H1 (cell line): ENCODE measurements at regions not wholly inside any gene's neighbourhood (a gene's known extent, or its start where the extent isn't known, plus 50 kb on each side); places are given as distances from the start of the nearest gene placed in this dataset.

Experiments
- CTCF ChIA-PET: fragments of 300-600 bp; sonication (Branson Sonifier 250); formaldehyde crosslinking; loops from one replicate; lab custom pipeline; 2021; ENCODE audit not compliant: partially characterized antibody; lab: Charles Lee
- POLR2A ChIA-PET: fragments of 300-600 bp; sonication (Branson Sonifier 250); formaldehyde crosslinking; loops from one replicate; lab custom pipeline; 2021; ENCODE audit warnings: inconsistent platforms; ENCODE audit not compliant: partially characterized antibody; lab: Charles Lee
- DNase-seq, 2 experiments: peaks; one replicate each; pipeline versions ENCODE4 v3.0.0 to v3.0.0-alpha.2; 2010 to 2022; ENCODE audit warnings: low spot score in 2 of 2, low read depth in 1 of 2, mixed read lengths in 1 of 2
- FAIRE-seq: peaks from 2 replicates; lab custom pipeline; 2011; peaks lifted over from hg19 to GRCh38; lab: Jason Lieb, UNC
- H2AFZ ChIP-seq: 2 replicates; pipeline ENCODE4 v1.8.1; 2012; ENCODE audit warnings: low read length, inconsistent platforms
- H2AK5ac ChIP-seq: 2 replicates; pipeline ENCODE4 v1.6.1; 2013; ENCODE audit warnings: low read depth, low read length
- H2BK120ac ChIP-seq: replicated peaks from 2 replicates; pipeline ENCODE3; 2013; ENCODE audit warnings: low read depth, low read length, inconsistent platforms
- H2BK12ac ChIP-seq: 2 replicates; pipeline ENCODE4 v1.6.1; 2013; ENCODE audit warnings: low read depth, low read length
- H2BK15ac ChIP-seq: 2 replicates; pipeline ENCODE4 v1.6.1; 2013; ENCODE audit warnings: low read length
- H2BK20ac ChIP-seq: 2 replicates; pipeline ENCODE4 v1.6.1; 2013; ENCODE audit warnings: low read length
- H2BK5ac ChIP-seq: 2 replicates; pipeline ENCODE4 v1.6.1; 2013; ENCODE audit warnings: low read depth, low read length
- H3K14ac ChIP-seq: 2 replicates; pipeline ENCODE4 v1.6.1; 2013; ENCODE audit warnings: inconsistent platforms; ENCODE audit not compliant: insufficient read length
- H3K18ac ChIP-seq: 2 replicates; pipeline ENCODE4 v1.6.1; 2013; ENCODE audit warnings: low read length; ENCODE audit errors: extremely low read depth
- H3K23ac ChIP-seq: 2 replicates; pipeline ENCODE4 v1.6.1; 2013; ENCODE audit warnings: inconsistent platforms; ENCODE audit not compliant: insufficient read length
- H3K23me2 ChIP-seq: 2 replicates; pipeline ENCODE4 v1.6.1; 2013; ENCODE audit warnings: low read depth, low read length
- H3K27ac ChIP-seq: 2 replicates; pipeline ENCODE4 v1.6.1; 2011; ENCODE audit warnings: low read depth, low read length, inconsistent platforms
- H3K27me3 ChIP-seq, 4 experiments: replicated peaks in 1 of 4; 1 replicate in 1 of 4; 2 replicates in 3 of 4; pipeline versions ENCODE4 v1.6.1 to v1.8.1; 2011 to 2013; ENCODE audit warnings: low read length in 3 of 4, mild to moderate bottlenecking in 3 of 4, inconsistent platforms in 2 of 4, mixed read lengths in 2 of 4, moderate library complexity in 1 of 4; ENCODE audit not compliant: control insufficient read depth in 3 of 4, insufficient read depth in 3 of 4; ENCODE audit errors: extremely low read depth in 1 of 4
- H3K36me3 ChIP-seq, 4 experiments: 2 replicates each; pipeline versions ENCODE4 v1.6.1 to v1.8.1; 2011 to 2013; ENCODE audit warnings: mild to moderate bottlenecking in 4 of 4, low read length in 3 of 4, moderate library complexity in 2 of 4, control low read depth in 1 of 4, inconsistent platforms in 1 of 4; ENCODE audit not compliant: insufficient read depth in 4 of 4, control insufficient read depth in 2 of 4
- H3K4ac ChIP-seq: replicated peaks from 2 replicates; pipeline ENCODE3; 2013; ENCODE audit warnings: low read length, low read depth, mixed read lengths, inconsistent platforms; ENCODE audit not compliant: insufficient read length
- H3K4me1 ChIP-seq, 4 experiments: replicated peaks in 1 of 4; 1 replicate in 1 of 4; 2 replicates in 3 of 4; pipeline versions ENCODE4 v1.6.1 to v1.8.1; 2011 to 2013; ENCODE audit warnings: low read length in 3 of 4, inconsistent platforms in 2 of 4, mixed read lengths in 1 of 4; ENCODE audit not compliant: insufficient read depth in 4 of 4, control insufficient read depth in 3 of 4
- H3K4me2 ChIP-seq, 2 experiments: 2 replicates each; pipeline versions ENCODE4 v1.6.1 to v1.8.1; 2011 to 2013; ENCODE audit warnings: low read depth in 2 of 2, low read length in 2 of 2, control low read depth in 1 of 2, inconsistent platforms in 1 of 2, mild to moderate bottlenecking in 1 of 2; ENCODE audit not compliant: insufficient read depth in 1 of 2
- H3K4me3 ChIP-seq, 4 experiments: fragments of 200-600, 300-600 bp in 1 of 4; sonication (generic), shearing (Covaris generic), sonication (Bioruptor Twin) in 1 of 4; 2 replicates each; pipeline versions ENCODE4 v1.5.1 to v1.8.1; 2011 to 2016; ENCODE audit warnings: low read length in 4 of 4, low read depth in 3 of 4, control low read depth in 2 of 4, inconsistent platforms in 2 of 4, mild to moderate bottlenecking in 2 of 4, mixed read lengths in 1 of 4, moderate library complexity in 1 of 4; ENCODE audit not compliant: insufficient read depth in 2 of 4; ENCODE audit errors: extremely low read depth in 1 of 4
- H3K56ac ChIP-seq: replicated peaks from 2 replicates; pipeline ENCODE3; 2013; ENCODE audit warnings: low read depth, mild to moderate bottlenecking, mixed read lengths, low read length, inconsistent platforms; ENCODE audit not compliant: insufficient read length
- H3K79me1 ChIP-seq: 2 replicates; pipeline ENCODE4 v1.6.1; 2013; ENCODE audit warnings: low read depth, low read length, control low read depth
- H3K79me2 ChIP-seq, 2 experiments: 2 replicates each; pipeline versions ENCODE4 v1.6.1 to v1.8.1; 2012 to 2013; ENCODE audit warnings: low read length in 2 of 2, mild to moderate bottlenecking in 2 of 2, inconsistent platforms in 1 of 2; ENCODE audit not compliant: insufficient read depth in 2 of 2, control insufficient read depth in 1 of 2
- H3K9ac ChIP-seq, 4 experiments: replicated peaks in 1 of 4; 1 replicate in 1 of 4; 2 replicates in 3 of 4; pipeline versions ENCODE4 v1.6.1 to v1.8.1; 2011 to 2013; ENCODE audit warnings: low read depth in 3 of 4, low read length in 3 of 4, control low read depth in 2 of 4, mild to moderate bottlenecking in 2 of 4, moderate library complexity in 2 of 4, inconsistent platforms in 1 of 4; ENCODE audit errors: extremely low read depth in 1 of 4
- H3K9me3 ChIP-seq, 2 experiments: 2 replicates each; pipeline versions ENCODE4 v1.6.1 to v1.8.1; 2012 to 2013; ENCODE audit warnings: mild to moderate bottlenecking in 2 of 2, moderate library complexity in 2 of 2, control low read depth in 1 of 2, inconsistent platforms in 1 of 2, low read depth in 1 of 2, low read length in 1 of 2, mixed read lengths in 1 of 2; ENCODE audit not compliant: insufficient read depth in 2 of 2
- H4K20me1 ChIP-seq, 2 experiments: replicated peaks in 1 of 2; 2 replicates each; pipeline versions ENCODE3 to v1.8.1; 2011 to 2013; ENCODE audit warnings: inconsistent platforms in 2 of 2, low read length in 2 of 2, mild to moderate bottlenecking in 1 of 2; ENCODE audit not compliant: insufficient read depth in 2 of 2, control insufficient read depth in 1 of 2
- H4K5ac ChIP-seq: 2 replicates; pipeline ENCODE4 v1.6.1; 2013; ENCODE audit warnings: low read length, low read depth, mixed read lengths, inconsistent platforms; ENCODE audit not compliant: insufficient read length
- H4K8ac ChIP-seq: 2 replicates; pipeline ENCODE4 v1.8.0; 2013; ENCODE audit warnings: mild to moderate bottlenecking, moderate library complexity, low read length, inconsistent platforms; ENCODE audit not compliant: insufficient read depth; ENCODE audit errors: extremely low read depth
- H4K91ac ChIP-seq: replicated peaks from 2 replicates; pipeline ENCODE3; 2013; ENCODE audit warnings: low read length, mixed read lengths, inconsistent platforms; ENCODE audit not compliant: insufficient read length
- ATF3 ChIP-seq: IDR thresholded peaks from 2 replicates; pipeline ENCODE4 v1.6.1; 2011; ENCODE audit warnings: low read depth, mild to moderate bottlenecking, low read length; ENCODE audit not compliant: insufficient read depth
- BACH1 ChIP-seq: IDR thresholded peaks from 2 replicates; pipeline ENCODE4 v1.6.1; 2012; ENCODE audit warnings: low read length, improper control_type of control experiment
- BRCA1 ChIP-seq: IDR thresholded peaks from 2 replicates; pipeline ENCODE4 v1.6.1; 2012; ENCODE audit warnings: low read depth, low read length, improper control_type of control experiment
- CTCF ChIP-seq, 3 experiments: IDR thresholded peaks; 1 replicate in 2 of 3; 2 replicates in 1 of 3; pipeline versions ENCODE4 v1.5.1 to v1.6.1; 2011; ENCODE audit warnings: low read length in 3 of 3, mild to moderate bottlenecking in 3 of 3, inconsistent platforms in 2 of 3, low read depth in 1 of 3, moderate library complexity in 1 of 3; ENCODE audit not compliant: insufficient read depth in 1 of 3; ENCODE audit errors: control extremely low read depth in 1 of 3
- EZH2 ChIP-seq: fragments of 200-600 bp; sonication (generic); IDR thresholded peaks from 2 replicates; pipeline ENCODE4 v1.7.1; 2012; ENCODE audit warnings: low read depth, mild to moderate bottlenecking, moderate library complexity, low read length, inconsistent platforms; ENCODE audit not compliant: severe bottlenecking
- JUND ChIP-seq: IDR thresholded peaks from 2 replicates; pipeline ENCODE4 v1.6.1; 2011; ENCODE audit warnings: mild to moderate bottlenecking, improper control_type of control experiment, low read length
- KDM5A ChIP-seq: fragments of 200-600 bp; IDR thresholded peaks from 2 replicates; pipeline ENCODE4 v1.7.1; 2012; ENCODE audit warnings: mild to moderate bottlenecking, low read length, inconsistent platforms, mixed read lengths
- NANOG ChIP-seq: IDR thresholded peaks from 2 replicates; pipeline ENCODE4 v1.6.1; 2011; ENCODE audit warnings: low read length, low read depth, mild to moderate bottlenecking, inconsistent platforms; ENCODE audit not compliant: insufficient read depth, poor library complexity, severe bottlenecking
- POLR2A ChIP-seq, 2 experiments: IDR thresholded peaks; 1 replicate in 1 of 2; 2 replicates in 1 of 2; pipeline ENCODE4 v1.6.1; 2011; ENCODE audit warnings: low read depth in 2 of 2, low read length in 2 of 2, mild to moderate bottlenecking in 2 of 2; ENCODE audit errors: control extremely low read depth in 1 of 2
- RFX5 ChIP-seq: IDR thresholded peaks from 2 replicates; pipeline ENCODE4 v1.6.1; 2011; ENCODE audit warnings: low read depth, low read length, improper control_type of control experiment, borderline replicate concordance
- SAP30 ChIP-seq: fragments of 300-600 bp; sonication (generic); IDR thresholded peaks from 2 replicates; pipeline ENCODE4 v1.7.1; 2012; ENCODE audit warnings: low read length, moderate library complexity, mild to moderate bottlenecking, inconsistent platforms; ENCODE audit not compliant: insufficient read depth, insufficient replicate concordance
- SIRT6 ChIP-seq: IDR thresholded peaks from one replicate; pipeline ENCODE4 v1.7.1; 2012; ENCODE audit warnings: low read length, inconsistent platforms
- SP2 ChIP-seq: IDR thresholded peaks from 2 replicates; pipeline ENCODE4 v1.6.1; 2012; ENCODE audit warnings: mild to moderate bottlenecking, low read length, inconsistent platforms
- WGBS, 2 experiments: shearing (Covaris generic) in 1 of 2; methylation state at CpG; one replicate each; pipeline versions ENCODE4 v1.1.6 to v1.1.7; 2013 to 2015; ENCODE audit warnings: low lambda C conversion rate in 2 of 2, mixed read lengths in 2 of 2, inconsistent platforms in 1 of 2, low coverage in 1 of 2, missing lambda C conversion rate in 1 of 2; ENCODE audit not compliant: insufficient replicate concordance in 2 of 2, insufficient coverage in 1 of 2, insufficient read length in 1 of 2; ENCODE audit errors: extremely low coverage in 1 of 2, missing lambda C conversion rate in 1 of 2; 5-methylcytosine and 5-hydroxymethylcytosine counted together

DNA sequence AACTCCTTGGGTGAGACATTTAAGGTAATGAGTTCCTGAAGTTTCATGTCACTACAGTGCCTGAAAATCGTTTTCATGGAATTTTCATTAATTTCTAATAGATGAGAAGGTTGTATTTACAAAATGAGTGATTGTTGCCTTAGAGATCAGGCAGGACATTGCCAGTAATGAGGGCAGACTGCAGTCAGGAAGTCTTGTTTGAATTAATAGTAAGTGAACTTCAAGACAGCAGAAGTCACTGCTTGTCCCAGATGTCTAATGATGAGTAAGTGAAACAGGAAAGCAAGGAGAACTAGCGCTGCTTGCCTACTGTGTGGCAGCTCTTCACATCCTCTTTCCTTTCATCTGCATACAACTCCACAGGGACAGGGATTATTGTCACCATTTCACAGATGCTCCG is 237.4 kb downstream of the BAMBI start:
- no peak overlapping the region for H3K4ac ChIP-seq
- H3K4me3 ChIP-seq, result no peak overlapping the region
- H3K23ac ChIP-seq, result no peak overlapping the region
- H3K9ac ChIP-seq, result no peak overlapping the region
- H4K91ac ChIP-seq, result no peak overlapping the region
- H4K8ac ChIP-seq, result no peak overlapping the region
- H3K36me3 ChIP-seq, result no peaks in the 10 kb centered on the region
- POLR2A ChIA-PET, result no interaction called here
- no peaks in the 10 kb centered on the region for H3K79me1 ChIP-seq
- WGBS, 2 experiments, result 77% methylated on average over 3 of the region's 3 CpGs; no CpG with 5 or more reads in 1 of the 2 experiments
- H3K18ac ChIP-seq, result no peak overlapping the region
- H2BK120ac ChIP-seq, result no peak overlapping the region
- H3K9me3 ChIP-seq, result no peaks in the 10 kb centered on the region
- H2BK12ac ChIP-seq, result no peak overlapping the region
- no peak overlapping the region for H3K14ac ChIP-seq
- H2BK15ac ChIP-seq, result no peak overlapping the region
- no peaks in the 10 kb centered on the region for H3K23me2 ChIP-seq
- no peak overlapping the region for H3K56ac ChIP-seq
- H3K4me2 ChIP-seq, result no peak overlapping the region
- no peak overlapping the region for H2AK5ac ChIP-seq
- FAIRE-seq (no peak), DNase-seq (no peak)
- H3K27me3 ChIP-seq, result no peaks in the 10 kb centered on the region
- no peaks in the 10 kb centered on the region for H3K79me2 ChIP-seq
- H3K4me1 ChIP-seq, result no peaks in the 10 kb centered on the region
- no peak overlapping the region for H2AFZ ChIP-seq
- no peak overlapping the region for H3K27ac ChIP-seq
- no peak overlapping the region for H2BK20ac ChIP-seq
- CTCF ChIA-PET, result no interaction called here
- H2BK5ac ChIP-seq, result no peak overlapping the region
- H4K20me1 ChIP-seq, result no peaks in the 10 kb centered on the region
- no peak overlapping the region for H4K5ac ChIP-seq
- TF ChIP-seq POLR2A (IDR thresholded peaks at IDR 0.05; ENCODE audit: control extremely low read depth in 1 of 2, low read depth in 2 of 2, low read length in 2 of 2) (no peak), CTCF (IDR thresholded peaks at IDR 0.05; ENCODE audit: control extremely low read depth in 1 of 3, insufficient read depth in 1 of 3, low read depth in 1 of 3, low read length in 3 of 3) (no peak), JUND (no peak), ATF3 (no peak), KDM5A (no peak), SP2 (no peak), SAP30 (no peak), NANOG (no peak), EZH2 (no peak), RFX5 (no peak), BACH1 (no peak), BRCA1 (no peak), SIRT6 (no peak)
